Lower leg skin (tissue), 4 donors: ENCODE measurements at regions not wholly inside any gene's neighbourhood (a gene's known extent, or its start where the extent isn't known, plus 50 kb on each side); places are given as distances from the start of the nearest gene placed in this dataset.

Experiments
- DNase-seq, 2 donors: peaks; one replicate each; pipeline ENCODE4 v3.0.0-alpha.2; 2019; ENCODE audit warnings: low spot score in 2 of 2
- H3K4me3 ChIP-seq: fragments of 200-600 bp; sonication (generic); 2 replicates; pipeline ENCODE4 v1.5.1; 2017; ENCODE audit warnings: mild to moderate bottlenecking, low read depth; ENCODE audit not compliant: poor library complexity, severe bottlenecking
- CTCF ChIP-seq, 3 donors: fragments of 450-650 bp; IDR thresholded peaks; one replicate each; pipeline ENCODE4 v1.5.1; 2016; ENCODE audit warnings: antibody characterized with exemption in 3 of 3, mild to moderate bottlenecking in 3 of 3, moderate library complexity in 2 of 3
- POLR2A ChIP-seq, 2 donors: fragments of 450-650 bp; IDR thresholded peaks; one replicate each; pipeline ENCODE4 v1.6.1; 2016 to 2017; ENCODE audit warnings: antibody characterized with exemption in 2 of 2, mild to moderate bottlenecking in 1 of 2, moderate library complexity in 1 of 2
- WGBS, 2 donors: methylation state at CpG; one replicate each; pipeline ENCODE4 v1.1.5; 2018; 5-methylcytosine and 5-hydroxymethylcytosine counted together
- intact Hi-C: fragments of 100-400 bp; cut with DNase I; formaldehyde crosslinking; loops from one replicate; pipeline ENCODE4 v1.15.0; 2023; ENCODE audit warnings: low total_unique reads

GRCh38 chr10:61024856-61025201 lies 80.8 kb upstream of the RHOBTB1 start:
- WGBS, 2 donors = 53 to 69% methylated on average over 2 of the region's 2 CpGs
- H3K4me3 ChIP-seq = no peak overlapping the region
- DNase-seq = no peak
- TF ChIP-seq POLR2A (IDR thresholded peaks at IDR 0.05) (no peak), CTCF (IDR thresholded peaks at IDR 0.05) (no peak)
- intact Hi-C loops = no loop called here

DNA sequence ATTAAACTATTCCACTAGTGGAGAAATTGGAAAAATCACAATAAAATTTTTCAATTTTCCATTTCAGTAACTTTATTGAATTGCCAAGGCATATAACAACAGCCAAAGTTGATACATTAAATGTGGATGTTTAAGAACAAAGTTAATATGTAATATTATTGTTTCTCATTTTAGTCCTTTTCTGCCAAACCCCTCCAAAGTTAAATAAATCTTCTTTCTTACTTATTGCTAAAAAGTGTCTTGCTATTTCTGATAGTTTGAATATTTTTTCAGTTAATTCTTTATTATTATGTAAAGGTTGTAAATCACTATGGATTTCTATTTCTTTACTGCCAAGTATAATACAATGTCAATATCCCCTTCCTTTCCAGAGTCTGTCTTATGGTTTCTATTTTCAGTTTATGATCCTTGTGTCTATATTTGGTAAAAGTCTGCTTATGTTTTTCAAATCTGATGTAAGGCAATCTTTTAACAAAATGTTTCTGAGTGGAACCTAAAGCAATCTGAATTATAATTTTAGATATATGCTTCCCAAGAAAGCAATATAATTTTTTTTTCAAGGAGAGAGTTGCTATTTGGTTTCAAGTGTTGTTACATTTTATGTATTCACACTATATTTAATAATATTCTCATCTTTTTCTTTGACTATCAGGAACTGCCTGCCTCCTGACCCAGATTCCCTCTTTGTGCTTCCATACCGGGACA lies 80.3 kb upstream of the RHOBTB1 start:
- no peak for TF ChIP-seq CTCF (IDR thresholded peaks at IDR 0.05)
- TF ChIP-seq POLR2A (IDR thresholded peaks at IDR 0.05) = no peak
- H3K4me3 ChIP-seq = no peak overlapping the region
- intact Hi-C loops = no loop called here
- 30 to 31% methylated on average over 1 of the region's 1 CpG for WGBS, 2 donors
- DNase-seq = no peak

- H3K4me3 ChIP-seq = no peak overlapping the region
- DNase-seq = no peak
- TF ChIP-seq CTCF (IDR thresholded peaks at IDR 0.05) (no peak), POLR2A (IDR thresholded peaks at IDR 0.05) (no peak)
- intact Hi-C loops = no loop called here
These were observed 79.1 kb upstream of the RHOBTB1 start for GRCh38 chr10:61023053-61023452.

DNA sequence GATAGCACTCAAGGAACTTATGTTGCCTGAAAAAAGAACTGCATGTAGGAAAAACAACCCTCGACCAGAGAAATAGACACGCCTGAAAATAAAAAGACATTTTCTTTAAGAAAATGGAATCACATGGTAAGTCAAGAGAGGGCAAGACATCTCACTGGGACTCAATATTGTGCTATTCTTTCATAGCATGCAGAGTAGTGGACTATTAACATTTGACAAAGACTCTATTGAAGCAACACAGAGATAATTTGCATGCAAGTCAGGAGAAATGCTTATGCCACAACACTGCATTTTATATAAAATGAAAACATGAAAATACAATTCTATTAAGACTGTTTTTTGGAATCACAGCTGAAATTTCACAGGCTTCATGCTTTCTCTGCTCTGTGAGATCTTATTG lies 77.9 kb upstream of the RHOBTB1 start:
- TF ChIP-seq CTCF (IDR thresholded peaks at IDR 0.05) (no peak), POLR2A (IDR thresholded peaks at IDR 0.05) (no peak)
- intact Hi-C loops = no loop called here
- WGBS, 2 donors = 73 to 88% methylated on average over 2 of the region's 2 CpGs

GRCh38 chr10:61020420-61021158 lies 76.6 kb upstream of the RHOBTB1 start:
- DNase-seq = no peak
- no peak for TF ChIP-seq POLR2A (IDR thresholded peaks at IDR 0.05)
- no peak for TF ChIP-seq CTCF (IDR thresholded peaks at IDR 0.05)
- WGBS, 2 donors = 84 to 91% methylated on average over 3 of the region's 3 CpGs
- intact Hi-C loops = no loop called here
- no peak overlapping the region for H3K4me3 ChIP-seq

More for the DNA sequence above, 77.9 kb upstream of the RHOBTB1 start:
- no peak overlapping the region for H3K4me3 ChIP-seq
- no peak for DNase-seq
